SK-N-SH treated with all-trans-retinoic acid at 6 μM for 48 hours (cell line): ENCODE measurements at regions not wholly inside any gene's neighbourhood (a gene's known extent, or its start where the extent isn't known, plus 50 kb on each side); places are given as distances from the start of the nearest gene placed in this dataset.

ENCODE experiments used
- BACH2 ChIP-seq: fragments of 250-450 bp; sonication (Bioruptor Pico); IDR thresholded peaks from 2 replicates; pipeline ENCODE4 v1.9.0; 2021; ENCODE audit warnings: mild to moderate bottlenecking, borderline replicate concordance
- OSR1 ChIP-seq: fragments of 250-450 bp; sonication (Bioruptor Pico); IDR thresholded peaks from 2 replicates; pipeline ENCODE4 v1.8.0; 2022; ENCODE audit warnings: moderate library complexity, mild to moderate bottlenecking, inconsistent platforms
- PATZ1 ChIP-seq: fragments of 250-450 bp; sonication (Bioruptor Pico); IDR thresholded peaks from 2 replicates; pipeline ENCODE4 v1.8.0; 2020; ENCODE audit warnings: mild to moderate bottlenecking, moderate library complexity, borderline replicate concordance
- POU6F1 ChIP-seq: fragments of 250-450 bp; sonication (Bioruptor Pico); IDR thresholded peaks from 2 replicates; pipeline ENCODE4 v1.8.0; 2021; ENCODE audit warnings: low read depth, mild to moderate bottlenecking, moderate library complexity, borderline replicate concordance
- ZNF8 ChIP-seq: fragments of 450-650 bp; formaldehyde crosslinking; IDR thresholded peaks from 2 replicates; pipeline ENCODE4 v1.5.0; 2020; ENCODE audit warnings: mild to moderate bottlenecking, moderate library complexity

GRCh38 chr4:181659202-181659601 lies 584.0 kb upstream of the TENM3 start:
- TF ChIP-seq OSR1 (CRISPR knock-in tag): no peak
- TF ChIP-seq PATZ1 (CRISPR knock-in tag): no peak
- no peak for TF ChIP-seq POU6F1 (CRISPR knock-in tag)
- no peak for TF ChIP-seq BACH2 (CRISPR knock-in tag)
- no peak for TF ChIP-seq ZNF8 (CRISPR knock-in tag)
